ENCODE measurements at regions not wholly inside any gene's neighbourhood (a gene's known extent, or its start where the extent isn't known, plus 50 kb on each side); places are given as distances from the start of the nearest gene placed in this dataset.

GRCh38 chr2:155830351-155830750, 502.2 kb downstream of the NR4A2 start:
- no peak for TF ChIP-seq CTCF (IDR thresholded peaks at IDR 0.05)
- no peak for TF ChIP-seq POLR2A (IDR thresholded peaks at IDR 0.05)

Measured in right lobe of liver (tissue), 4 donors.